K562 (cell line): ENCODE measurements at regions not wholly inside any gene's neighbourhood (a gene's known extent, or its start where the extent isn't known, plus 50 kb on each side); places are given as distances from the start of the nearest gene placed in this dataset.

ENCODE experiments used
- ATAC-seq: fragments of 200-7000 bp; cut with Tn5 transposase; 3 replicates; pipeline ENCODE4 v1.9.1; 2020; ENCODE audit warnings: moderate library complexity
- BruUV-seq: library from RNA; stranded (reverse); fragments of 400-500 nt; replicated peaks from 2 replicates; lab custom pipeline; 2021; lab: Mats Ljungman, UMichigan
- CTCF ChIA-PET: fragments of 300-600 bp; formaldehyde crosslinking; extraction: SDS; loops from one replicate; lab custom pipeline; 2021; ENCODE audit warnings: low intra/inter-chr PET ratio; lab: Yijun Ruan, JAX
- POLR2A ChIA-PET: fragments of 300-600, 350-650 bp; sonication (Branson Sonifier 250); formaldehyde crosslinking; extraction: SDS; loops from one replicate; lab custom pipeline; 2021; ENCODE audit warnings: antibody characterized with exemption, inconsistent platforms; lab: Yijun Ruan, JAX
- DNase-seq, 4 experiments: peaks; one replicate each; pipeline versions ENCODE4 v3.0.0 to v3.0.0-alpha.2; 2011 to 2018; ENCODE audit warnings: low spot score in 3 of 4, mixed read lengths in 3 of 4; ENCODE audit errors: extremely low read depth in 1 of 4
- FAIRE-seq: peaks from 2 replicates; lab custom pipeline; 2011; peaks lifted over from hg19 to GRCh38; lab: Jason Lieb, UNC
- H2AFZ ChIP-seq: 2 replicates; pipeline ENCODE4 v1.6.0; 2011; ENCODE audit warnings: low read depth, low read length, control low read depth, inconsistent platforms
- H3K27ac ChIP-seq: fragments of 200-600 bp; 3 replicates; pipeline ENCODE4 v1.8.0; 2011; ENCODE audit warnings: low read depth, mild to moderate bottlenecking, control low read depth, inconsistent platforms, low read length, moderate library complexity, mixed read lengths; ENCODE audit errors: extremely low read depth
- H3K27me3 ChIP-seq, 2 experiments: fragments of 300-600 bp in 1 of 2; 2 replicates in 1 of 2; 3 replicates in 1 of 2; pipeline versions ENCODE4 v1.6.0 to v1.8.0; 2011; ENCODE audit warnings: inconsistent platforms in 2 of 2, low read length in 2 of 2, mild to moderate bottlenecking in 1 of 2, mixed read lengths in 1 of 2, moderate library complexity in 1 of 2; ENCODE audit not compliant: control insufficient read depth in 2 of 2, insufficient read depth in 2 of 2
- H3K36me3 ChIP-seq: fragments of 300-600 bp; 3 replicates; pipeline ENCODE4 v1.8.0; 2011; ENCODE audit warnings: mild to moderate bottlenecking, low read length, inconsistent platforms; ENCODE audit not compliant: control insufficient read depth, insufficient read depth
- H3K4me1 ChIP-seq, 2 experiments: fragments of 200-600 bp in 1 of 2; replicated peaks in 1 of 2; 2 replicates in 1 of 2; 3 replicates in 1 of 2; pipeline versions ENCODE4 v1.5.1 to v1.8.0; 2011; ENCODE audit warnings: inconsistent platforms in 2 of 2, low read length in 2 of 2, mild to moderate bottlenecking in 1 of 2, mixed read lengths in 1 of 2, moderate library complexity in 1 of 2; ENCODE audit not compliant: control insufficient read depth in 2 of 2, insufficient read depth in 2 of 2
- H3K4me2 ChIP-seq: 2 replicates; pipeline ENCODE4 v1.6.1; 2011; ENCODE audit warnings: low read length, control low read depth, inconsistent platforms, mixed read lengths; ENCODE audit not compliant: insufficient read depth
- H3K4me3 ChIP-seq: fragments of 200-600 bp; sonication (generic), shearing (Covaris generic); 2 replicates; pipeline ENCODE4 v1.5.1; 2016; ENCODE audit warnings: control low read depth, inconsistent platforms
- H3K79me2 ChIP-seq: fragments of 200-600 bp; 3 replicates; pipeline ENCODE4 v1.8.0; 2011; ENCODE audit warnings: low read length, inconsistent platforms; ENCODE audit not compliant: control insufficient read depth, insufficient read depth
- H3K9ac ChIP-seq, 2 experiments: 2 replicates each; pipeline versions ENCODE4 v1.6.0 to v1.6.1; 2011; ENCODE audit warnings: low read depth in 2 of 2, low read length in 2 of 2, control low read depth in 1 of 2, inconsistent platforms in 1 of 2, mild to moderate bottlenecking in 1 of 2, mixed read lengths in 1 of 2; ENCODE audit not compliant: insufficient read depth in 1 of 2
- H3K9me1 ChIP-seq: one replicate; pipeline ENCODE4 v1.6.0; 2011; ENCODE audit warnings: inconsistent platforms, mild to moderate bottlenecking, low read length, moderate library complexity; ENCODE audit not compliant: control insufficient read depth, insufficient read depth
- H3K9me3 ChIP-seq: replicated peaks from 2 replicates; pipeline ENCODE4 v1.5.1; 2011; ENCODE audit warnings: low read depth, low read length, inconsistent platforms; ENCODE audit not compliant: control insufficient read depth, insufficient read depth
- H4K20me1 ChIP-seq: replicated peaks from 2 replicates; pipeline ENCODE4 v1.6.1; 2011; ENCODE audit warnings: low read length, inconsistent platforms, mixed read lengths; ENCODE audit not compliant: control insufficient read depth, insufficient read depth
- CBFA2T3 ChIP-seq: fragments of 450-650 bp; IDR thresholded peaks from 2 replicates; pipeline ENCODE4 v1.6.1; 2017
- HLTF ChIP-seq: fragments of 450-650 bp; IDR thresholded peaks from 2 replicates; pipeline ENCODE4 v1.6.1; 2016
- RBM34 ChIP-seq: fragments of 200-400 bp; formaldehyde crosslinking; IDR thresholded peaks from 2 replicates; pipeline ENCODE4 v1.6.1; 2018; ENCODE audit warnings: low read length, borderline replicate concordance; ENCODE audit not compliant: insufficient read depth
- SRF ChIP-seq, 2 experiments: fragments of 250-450, 450-650 bp in 1 of 2; sonication (Bioruptor Pico) in 1 of 2; sonication (generic) in 1 of 2; formaldehyde crosslinking; IDR thresholded peaks; 2 replicates each; pipeline versions ENCODE4 v1.5.0 to v1.5.1; 2020 to 2022; ENCODE audit warnings: mild to moderate bottlenecking in 1 of 2, missing genetic modification reagents in 1 of 2
- TCF7 ChIP-seq: sonication (generic); IDR thresholded peaks from 2 replicates; pipeline ENCODE4 v1.6.1; 2016; ENCODE audit warnings: antibody characterized with exemption, borderline replicate concordance
- XRCC3 ChIP-seq: fragments of 450-650 bp; IDR thresholded peaks from 2 replicates; pipeline ENCODE4 v1.6.1; 2017; ENCODE audit warnings: mild to moderate bottlenecking, moderate library complexity
- ZNF140 ChIP-seq: fragments of 250-450 bp; sonication (Bioruptor Pico); IDR thresholded peaks from 2 replicates; pipeline ENCODE4 v1.8.0; 2021; ENCODE audit warnings: moderate library complexity, mild to moderate bottlenecking, inconsistent platforms
- WGBS: fragments of 100-300 bp; shearing (Covaris generic); methylation state at CpG from one replicate; pipeline ENCODE4 v1.1.6; 2016; ENCODE audit warnings: low coverage, mixed read lengths; ENCODE audit not compliant: insufficient coverage; ENCODE audit errors: missing lambda C conversion rate; 5-methylcytosine and 5-hydroxymethylcytosine counted together
- in situ Hi-C: fragments of 300-500 bp; cut with MboI; formaldehyde crosslinking; loops from 4 replicates; pipeline ENCODE4 v1.15.0; 2018; ENCODE audit warnings: inconsistent platforms, mixed read lengths
- intact Hi-C: fragments of 100-400 bp; cut with micrococcal nuclease; formaldehyde crosslinking; loops from 2 replicates; pipeline ENCODE4 v1.14.2; 2022
- TF ChIP-seq, protein P1 (sequence below): sonication (generic); formaldehyde crosslinking; IDR thresholded peaks from 2 replicates; pipeline ENCODE4 v1.8.0; 2023; ENCODE audit warnings: mild to moderate bottlenecking, missing genetic modification reagents
- TF ChIP-seq, protein P2 (sequence below): sonication (generic); formaldehyde crosslinking; IDR thresholded peaks from 2 replicates; pipeline ENCODE4 v1.8.0; 2022; ENCODE audit warnings: missing genetic modification reagents, mild to moderate bottlenecking, borderline replicate concordance
- TF ChIP-seq, protein P3 (sequence below): sonication (generic); formaldehyde crosslinking; IDR thresholded peaks from 2 replicates; pipeline ENCODE4 v1.9.0; 2022; ENCODE audit warnings: mild to moderate bottlenecking, missing genetic modification reagents
- TF ChIP-seq, protein P4 (sequence below): fragments of 250-450 bp; sonication (Bioruptor Pico); IDR thresholded peaks from 2 replicates; pipeline ENCODE4 v1.8.0; 2022; ENCODE audit warnings: moderate library complexity, mild to moderate bottlenecking, inconsistent platforms

DNA sequence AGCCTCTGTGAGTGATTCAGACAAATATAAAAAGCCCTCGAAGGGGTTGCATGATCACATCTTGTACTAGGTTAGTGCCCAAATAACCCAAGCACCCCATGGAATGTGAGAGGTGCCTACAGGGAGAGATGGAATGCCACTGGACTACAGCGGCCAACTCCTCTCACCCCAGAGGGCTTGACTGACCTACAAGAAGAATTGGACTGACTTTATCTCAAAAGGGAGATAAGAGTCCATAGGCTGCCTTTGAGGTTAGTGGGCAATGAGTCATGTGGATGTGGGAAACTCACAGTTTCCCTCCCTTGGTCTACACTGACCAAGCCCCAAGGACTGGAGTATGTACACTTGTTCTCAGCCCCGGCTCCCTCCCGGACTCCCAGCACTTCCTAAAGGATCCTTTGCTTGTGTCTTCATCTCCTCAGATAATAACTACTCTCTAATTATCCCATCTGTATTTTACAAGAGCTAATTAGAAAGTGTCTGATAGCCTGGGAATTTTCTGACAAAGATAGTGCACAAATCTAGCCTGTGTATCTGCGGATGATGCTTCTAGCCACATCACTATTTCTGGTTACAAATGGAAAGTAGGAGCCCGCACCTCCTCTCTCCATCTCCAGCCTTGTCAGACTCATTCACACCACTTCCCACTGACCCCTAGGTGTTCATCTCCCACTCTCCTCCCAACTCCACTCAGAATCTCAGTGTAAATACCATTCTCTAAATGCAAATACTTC, 547.8 kb upstream of the TBL1XR1 start:
- BruUV-seq, result no TSS peak
- peak; percentile 64 for ATAC-seq
- TF ChIP-seq, protein P1, sequence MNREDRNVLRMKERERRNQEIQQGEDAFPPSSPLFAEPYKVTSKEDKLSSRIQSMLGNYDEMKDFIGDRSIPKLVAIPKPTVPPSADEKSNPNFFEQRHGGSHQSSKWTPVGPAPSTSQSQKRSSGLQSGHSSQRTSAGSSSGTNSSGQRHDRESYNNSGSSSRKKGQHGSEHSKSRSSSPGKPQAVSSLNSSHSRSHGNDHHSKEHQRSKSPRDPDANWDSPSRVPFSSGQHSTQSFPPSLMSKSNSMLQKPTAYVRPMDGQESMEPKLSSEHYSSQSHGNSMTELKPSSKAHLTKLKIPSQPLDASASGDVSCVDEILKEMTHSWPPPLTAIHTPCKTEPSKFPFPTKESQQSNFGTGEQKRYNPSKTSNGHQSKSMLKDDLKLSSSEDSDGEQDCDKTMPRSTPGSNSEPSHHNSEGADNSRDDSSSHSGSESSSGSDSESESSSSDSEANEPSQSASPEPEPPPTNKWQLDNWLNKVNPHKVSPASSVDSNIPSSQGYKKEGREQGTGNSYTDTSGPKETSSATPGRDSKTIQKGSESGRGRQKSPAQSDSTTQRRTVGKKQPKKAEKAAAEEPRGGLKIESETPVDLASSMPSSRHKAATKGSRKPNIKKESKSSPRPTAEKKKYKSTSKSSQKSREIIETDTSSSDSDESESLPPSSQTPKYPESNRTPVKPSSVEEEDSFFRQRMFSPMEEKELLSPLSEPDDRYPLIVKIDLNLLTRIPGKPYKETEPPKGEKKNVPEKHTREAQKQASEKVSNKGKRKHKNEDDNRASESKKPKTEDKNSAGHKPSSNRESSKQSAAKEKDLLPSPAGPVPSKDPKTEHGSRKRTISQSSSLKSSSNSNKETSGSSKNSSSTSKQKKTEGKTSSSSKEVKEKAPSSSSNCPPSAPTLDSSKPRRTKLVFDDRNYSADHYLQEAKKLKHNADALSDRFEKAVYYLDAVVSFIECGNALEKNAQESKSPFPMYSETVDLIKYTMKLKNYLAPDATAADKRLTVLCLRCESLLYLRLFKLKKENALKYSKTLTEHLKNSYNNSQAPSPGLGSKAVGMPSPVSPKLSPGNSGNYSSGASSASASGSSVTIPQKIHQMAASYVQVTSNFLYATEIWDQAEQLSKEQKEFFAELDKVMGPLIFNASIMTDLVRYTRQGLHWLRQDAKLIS (CRISPR knock-in tag), result 0 out of 2 replicates have a peak, but pooled peaks have one; percentile 37
- 0 out of 2 replicates have a peak, but pooled peaks have one; percentile 15 for TF ChIP-seq CBFA2T3
- TF ChIP-seq, protein P2, sequence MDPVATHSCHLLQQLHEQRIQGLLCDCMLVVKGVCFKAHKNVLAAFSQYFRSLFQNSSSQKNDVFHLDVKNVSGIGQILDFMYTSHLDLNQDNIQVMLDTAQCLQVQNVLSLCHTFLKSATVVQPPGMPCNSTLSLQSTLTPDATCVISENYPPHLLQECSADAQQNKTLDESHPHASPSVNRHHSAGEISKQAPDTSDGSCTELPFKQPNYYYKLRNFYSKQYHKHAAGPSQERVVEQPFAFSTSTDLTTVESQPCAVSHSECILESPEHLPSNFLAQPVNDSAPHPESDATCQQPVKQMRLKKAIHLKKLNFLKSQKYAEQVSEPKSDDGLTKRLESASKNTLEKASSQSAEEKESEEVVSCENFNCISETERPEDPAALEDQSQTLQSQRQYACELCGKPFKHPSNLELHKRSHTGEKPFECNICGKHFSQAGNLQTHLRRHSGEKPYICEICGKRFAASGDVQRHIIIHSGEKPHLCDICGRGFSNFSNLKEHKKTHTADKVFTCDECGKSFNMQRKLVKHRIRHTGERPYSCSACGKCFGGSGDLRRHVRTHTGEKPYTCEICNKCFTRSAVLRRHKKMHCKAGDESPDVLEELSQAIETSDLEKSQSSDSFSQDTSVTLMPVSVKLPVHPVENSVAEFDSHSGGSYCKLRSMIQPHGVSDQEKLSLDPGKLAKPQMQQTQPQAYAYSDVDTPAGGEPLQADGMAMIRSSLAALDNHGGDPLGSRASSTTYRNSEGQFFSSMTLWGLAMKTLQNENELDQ, result no peak
- TF ChIP-seq TCF7, result no peak
- TF ChIP-seq RBM34, result no peak
- TF ChIP-seq HLTF, result no peak
- TF ChIP-seq, protein P3, sequence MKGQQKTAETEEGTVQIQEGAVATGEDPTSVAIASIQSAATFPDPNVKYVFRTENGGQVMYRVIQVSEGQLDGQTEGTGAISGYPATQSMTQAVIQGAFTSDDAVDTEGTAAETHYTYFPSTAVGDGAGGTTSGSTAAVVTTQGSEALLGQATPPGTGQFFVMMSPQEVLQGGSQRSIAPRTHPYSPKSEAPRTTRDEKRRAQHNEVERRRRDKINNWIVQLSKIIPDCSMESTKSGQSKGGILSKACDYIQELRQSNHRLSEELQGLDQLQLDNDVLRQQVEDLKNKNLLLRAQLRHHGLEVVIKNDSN (CRISPR knock-in tag), result no peak
- TF ChIP-seq XRCC3, result no peak
- TF ChIP-seq ZNF140, result no peak
- no peak for TF ChIP-seq SRF (CRISPR knock-in tag; IDR thresholded peaks at IDR 0.05)
- TF ChIP-seq, protein P4, sequence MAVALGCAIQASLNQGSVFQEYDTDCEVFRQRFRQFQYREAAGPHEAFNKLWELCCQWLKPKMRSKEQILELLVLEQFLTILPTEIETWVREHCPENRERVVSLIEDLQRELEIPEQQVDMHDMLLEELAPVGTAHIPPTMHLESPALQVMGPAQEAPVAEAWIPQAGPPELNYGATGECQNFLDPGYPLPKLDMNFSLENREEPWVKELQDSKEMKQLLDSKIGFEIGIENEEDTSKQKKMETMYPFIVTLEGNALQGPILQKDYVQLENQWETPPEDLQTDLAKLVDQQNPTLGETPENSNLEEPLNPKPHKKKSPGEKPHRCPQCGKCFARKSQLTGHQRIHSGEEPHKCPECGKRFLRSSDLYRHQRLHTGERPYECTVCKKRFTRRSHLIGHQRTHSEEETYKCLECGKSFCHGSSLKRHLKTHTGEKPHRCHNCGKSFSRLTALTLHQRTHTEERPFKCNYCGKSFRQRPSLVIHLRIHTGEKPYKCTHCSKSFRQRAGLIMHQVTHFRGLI (CRISPR knock-in tag), result no peak

More for the DNA sequence above, 547.8 kb upstream of the TBL1XR1 start:
- no peaks in the 10 kb centered on the region for H3K9me1 ChIP-seq
- H3K9me3 ChIP-seq, result no peaks in the 10 kb centered on the region
- H3K4me1 ChIP-seq, result peaks cover 0 to 5% of the 10 kb centered on the region in 2 experiments; a peak in 3 of 5 replicates
- H3K4me3 ChIP-seq, result no peak overlapping the region
- no peak overlapping the region for H3K27ac ChIP-seq
- no peak overlapping the region for H3K9ac ChIP-seq
- CTCF ChIA-PET, result no interaction called here
- H3K4me2 ChIP-seq, result no peak overlapping the region
- H4K20me1 ChIP-seq, result no peaks in the 10 kb centered on the region
- no peak overlapping the region for H2AFZ ChIP-seq
- H3K27me3 ChIP-seq, result no peaks in the 10 kb centered on the region
- in situ Hi-C loops (no loop called here), intact Hi-C loops (no loop called here)
- no peaks in the 10 kb centered on the region for H3K79me2 ChIP-seq
- POLR2A ChIA-PET, result no interaction called here
- 7% methylated on average over 6 of the region's 6 CpGs for WGBS
- peak in 1 of 4 experiments; percentile 43 for DNase-seq
- peak; percentile 86 for FAIRE-seq
- no peaks in the 10 kb centered on the region for H3K36me3 ChIP-seq
